Stimulated activated naive CD8-positive, alpha-beta T cell treated with anti-CD3 and anti-CD28 coated beads, Interleukin-15, amount 100 ng/mL, for 72 hours (primary cell): ENCODE measurements at regions not wholly inside any gene's neighbourhood (a gene's known extent, or its start where the extent isn't known, plus 50 kb on each side); places are given as distances from the start of the nearest gene placed in this dataset.
"Not testable (repeated sequence)": the region's sequence is repeated elsewhere in the genome, so short reads cannot be mapped to it uniquely, and the experiment has no call there.

Source experiments
- ATAC-seq: fragments of 150-1000 bp; cut with Tn5 transposase; 2 replicates; pipeline ENCODE4 v1.10.0; 2021; ENCODE audit warnings: mild to moderate bottlenecking, moderate library complexity
- DNase-seq, 2 donors: peaks; one replicate each; pipeline ENCODE4 v3.0.0; 2021 to 2022
- H3K27ac Mint-ChIP-seq, 2 donors: one replicate each; pipeline ENCODE4 v1.8.0; 2022; ENCODE audit warnings: mild to moderate bottlenecking in 2 of 2, mixed read lengths in 2 of 2, moderate library complexity in 2 of 2
- H3K27me3 Mint-ChIP-seq: one replicate; pipeline ENCODE4 v1.8.0; 2022; ENCODE audit warnings: mixed read lengths
- H3K4me1 Mint-ChIP-seq: one replicate; pipeline ENCODE4 v1.8.0; 2022; ENCODE audit warnings: mild to moderate bottlenecking, mixed read lengths
- H3K4me3 Mint-ChIP-seq, 2 donors: one replicate each; pipeline ENCODE4 v1.8.0; 2022; ENCODE audit warnings: mild to moderate bottlenecking in 2 of 2, mixed read lengths in 2 of 2, moderate library complexity in 1 of 2
- H3K9me3 Mint-ChIP-seq, 2 donors: one replicate each; pipeline ENCODE4 v1.8.0; 2022; ENCODE audit warnings: mixed read lengths in 2 of 2

GRCh38 chr5:56763711-56764466, 51.5 kb upstream of the MAP3K1 start:
- ATAC-seq (no peak), DNase-seq (no peak)
- Mint-ChIP-seq H3K9me3 (no peaks in the 10 kb centered on the region), H3K4me3 (no peak overlapping the region), H3K27me3 (no peaks in the 10 kb centered on the region), H3K4me1 (peaks cover 6% of the 10 kb centered on the region), H3K27ac (no peak overlapping the region)

GRCh38 chr5:56763182-56763581, 52.2 kb upstream of the MAP3K1 start:
- ATAC-seq: no peak
- Mint-ChIP-seq H3K27me3 (no peaks in the 10 kb centered on the region), H3K9me3 (no peaks in the 10 kb centered on the region), H3K4me1 (peaks cover 6% of the 10 kb centered on the region), H3K4me3 (no peak overlapping the region), H3K27ac (no peak overlapping the region)
- no peak for DNase-seq

- no peak overlapping the region for H3K4me3 Mint-ChIP-seq
- H3K4me1 Mint-ChIP-seq: no peaks in the 10 kb centered on the region
- H3K27me3 Mint-ChIP-seq: no peaks in the 10 kb centered on the region
- ATAC-seq: no peak
- no peak overlapping the region for H3K27ac Mint-ChIP-seq
- DNase-seq: no peak
- no peaks in the 10 kb centered on the region for H3K9me3 Mint-ChIP-seq
Observed at GRCh38 chr5:56761151-56761885, 54.0 kb upstream of the MAP3K1 start.

GRCh38 chr5:56760723-56761122, 54.6 kb upstream of the MAP3K1 start:
- H3K4me1 Mint-ChIP-seq: no peaks in the 10 kb centered on the region
- no peaks in the 10 kb centered on the region for H3K27me3 Mint-ChIP-seq
- no peak overlapping the region for H3K27ac Mint-ChIP-seq
- ATAC-seq (no peak), DNase-seq (no peak)
- no peak overlapping the region for H3K4me3 Mint-ChIP-seq
- no peaks in the 10 kb centered on the region for H3K9me3 Mint-ChIP-seq

GRCh38 chr5:56759521-56760216, 55.7 kb upstream of the MAP3K1 start:
- no peak for ATAC-seq
- Mint-ChIP-seq H3K9me3 (no peaks in the 10 kb centered on the region), H3K4me3 (no peak overlapping the region), H3K27ac (no peak overlapping the region), H3K4me1 (no peaks in the 10 kb centered on the region), H3K27me3 (no peaks in the 10 kb centered on the region)
- no peak for DNase-seq

- ATAC-seq (no peak), DNase-seq (no peak)
- H3K27ac Mint-ChIP-seq: no peak overlapping the region
- H3K27me3 Mint-ChIP-seq: no peaks in the 10 kb centered on the region
- no peaks in the 10 kb centered on the region for H3K4me1 Mint-ChIP-seq
- no peaks in the 10 kb centered on the region for H3K9me3 Mint-ChIP-seq
- H3K4me3 Mint-ChIP-seq: no peak overlapping the region
Observed at GRCh38 chr5:56757077-56757476, 58.3 kb upstream of the MAP3K1 start.

- H3K27ac Mint-ChIP-seq: no peak overlapping the region
- H3K4me3 Mint-ChIP-seq: no peak overlapping the region
- DNase-seq: no peak
- no peaks in the 10 kb centered on the region for H3K9me3 Mint-ChIP-seq
- ATAC-seq: no peak
- H3K4me1 Mint-ChIP-seq: no peaks in the 10 kb centered on the region
- H3K27me3 Mint-ChIP-seq: no peaks in the 10 kb centered on the region
Observed at GRCh38 chr5:56755036-56755555, 60.3 kb upstream of the MAP3K1 start.

- H3K4me1 Mint-ChIP-seq, H3K4me3 Mint-ChIP-seq, H3K9me3 Mint-ChIP-seq, DNase-seq, H3K27ac Mint-ChIP-seq, H3K27me3 Mint-ChIP-seq, ATAC-seq: not testable (repeated sequence)
Observed at GRCh38 chr5:56753588-56753987, 61.8 kb upstream of the MAP3K1 start.

GRCh38 chr5:56751572-56752313, 63.6 kb upstream of the MAP3K1 start:
- DNase-seq: no peak
- Mint-ChIP-seq H3K9me3 (no peaks in the 10 kb centered on the region), H3K4me3 (no peak overlapping the region), H3K4me1 (no peaks in the 10 kb centered on the region), H3K27me3 (no peaks in the 10 kb centered on the region), H3K27ac (no peak overlapping the region)
- ATAC-seq: no peak

- Mint-ChIP-seq H3K4me1 (no peaks in the 10 kb centered on the region), H3K9me3 (no peaks in the 10 kb centered on the region), H3K27ac (no peak overlapping the region), H3K27me3 (no peaks in the 10 kb centered on the region), H3K4me3 (no peak overlapping the region)
- DNase-seq (no peak), ATAC-seq (no peak)
Observed at GRCh38 chr5:56749842-56750241, 65.5 kb upstream of the MAP3K1 start.

- no peaks in the 10 kb centered on the region for H3K4me1 Mint-ChIP-seq
- DNase-seq (no peak), ATAC-seq (no peak)
- no peaks in the 10 kb centered on the region for H3K27me3 Mint-ChIP-seq
- no peak overlapping the region for H3K27ac Mint-ChIP-seq
- H3K4me3 Mint-ChIP-seq: no peak overlapping the region
- peaks cover 0 to 9% of the 10 kb centered on the region in 2 donors for H3K9me3 Mint-ChIP-seq
Observed at GRCh38 chr5:56746553-56747339, 68.6 kb upstream of the MAP3K1 start.

GRCh38 chr5:56745864-56746263, 69.5 kb upstream of the MAP3K1 start:
- H3K4me3 Mint-ChIP-seq: no peak overlapping the region
- ATAC-seq: no peak
- no peak for DNase-seq
- H3K27me3 Mint-ChIP-seq: no peaks in the 10 kb centered on the region
- no peak overlapping the region for H3K27ac Mint-ChIP-seq
- H3K4me1 Mint-ChIP-seq: no peaks in the 10 kb centered on the region
- H3K9me3 Mint-ChIP-seq: peaks cover 0 to 9% of the 10 kb centered on the region in 2 donors

- no peak overlapping the region for H3K4me3 Mint-ChIP-seq
- no peak overlapping the region for H3K27ac Mint-ChIP-seq
- peaks cover 16% of the 10 kb centered on the region for H3K4me1 Mint-ChIP-seq
- ATAC-seq: no peak
- H3K27me3 Mint-ChIP-seq: no peaks in the 10 kb centered on the region
- DNase-seq: no peak
- H3K9me3 Mint-ChIP-seq: peaks cover 0 to 9% of the 10 kb centered on the region in 2 donors
Observed at GRCh38 chr5:56740868-56741267, 74.5 kb upstream of the MAP3K1 start.

GRCh38 chr5:56739990-56740389, 75.4 kb upstream of the MAP3K1 start:
- Mint-ChIP-seq H3K4me1 (peaks cover 21% of the 10 kb centered on the region), H3K27me3 (no peaks in the 10 kb centered on the region), H3K27ac (no peak overlapping the region), H3K4me3 (no peak overlapping the region), H3K9me3 (peaks cover 0 to 9% of the 10 kb centered on the region in 2 donors)
- ATAC-seq (no peak), DNase-seq (no peak)
